ENCODE measurements at regions not wholly inside any gene's neighbourhood (a gene's known extent, or its start where the extent isn't known, plus 50 kb on each side); places are given as distances from the start of the nearest gene placed in this dataset.

DNA sequence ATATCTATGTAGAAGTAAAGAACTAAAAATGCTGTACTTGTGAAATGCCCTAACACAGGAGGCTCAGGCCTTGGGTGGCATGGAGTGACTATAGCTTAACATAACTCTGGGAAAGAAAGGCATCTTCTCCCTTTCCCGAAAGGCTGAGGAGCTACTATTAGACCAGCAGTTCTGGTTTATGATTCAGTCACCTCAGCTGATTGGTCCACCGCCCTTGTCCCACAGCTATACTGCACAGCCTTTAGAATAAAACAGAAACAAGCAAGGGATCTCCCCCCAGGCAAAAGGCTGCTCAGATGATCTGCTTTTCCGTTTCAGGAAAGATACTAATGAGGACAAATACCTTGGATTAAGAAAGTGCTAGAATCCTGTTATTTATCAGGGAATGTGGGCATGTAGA lies 171.3 kb downstream of the SNCA start:
- no peaks in the 10 kb centered on the region for H3K27me3 ChIP-seq (ENCODE audit: control insufficient read depth, insufficient read depth, low read length)
- no peak overlapping the region for H3K9ac ChIP-seq (ENCODE audit: low read length)
- no peaks in the 10 kb centered on the region for H3K4me1 ChIP-seq (ENCODE audit: control insufficient read depth, insufficient read depth, low read length)
- no peak overlapping the region for H3K4me3 ChIP-seq (ENCODE audit: low read length)
- H3K36me3 ChIP-seq (ENCODE audit: control insufficient read depth, insufficient read depth, low read length) = no peaks in the 10 kb centered on the region
- H3K27ac ChIP-seq (ENCODE audit: low read depth, low read length) = no peak overlapping the region

- Histone ChIP-seq H3K4me3 (ENCODE audit: low read length) (no peak overlapping the region), H3K27me3 (ENCODE audit: control insufficient read depth, insufficient read depth, low read length) (no peaks in the 10 kb centered on the region), H3K9ac (ENCODE audit: low read length) (no peak overlapping the region), H3K36me3 (ENCODE audit: control insufficient read depth, insufficient read depth, low read length) (no peaks in the 10 kb centered on the region), H3K27ac (ENCODE audit: low read depth, low read length) (no peak overlapping the region), H3K4me1 (ENCODE audit: control insufficient read depth, insufficient read depth, low read length) (no peaks in the 10 kb centered on the region)
These were observed 172.4 kb downstream of the SNCA start for GRCh38 chr4:89664521-89664920.

DNA sequence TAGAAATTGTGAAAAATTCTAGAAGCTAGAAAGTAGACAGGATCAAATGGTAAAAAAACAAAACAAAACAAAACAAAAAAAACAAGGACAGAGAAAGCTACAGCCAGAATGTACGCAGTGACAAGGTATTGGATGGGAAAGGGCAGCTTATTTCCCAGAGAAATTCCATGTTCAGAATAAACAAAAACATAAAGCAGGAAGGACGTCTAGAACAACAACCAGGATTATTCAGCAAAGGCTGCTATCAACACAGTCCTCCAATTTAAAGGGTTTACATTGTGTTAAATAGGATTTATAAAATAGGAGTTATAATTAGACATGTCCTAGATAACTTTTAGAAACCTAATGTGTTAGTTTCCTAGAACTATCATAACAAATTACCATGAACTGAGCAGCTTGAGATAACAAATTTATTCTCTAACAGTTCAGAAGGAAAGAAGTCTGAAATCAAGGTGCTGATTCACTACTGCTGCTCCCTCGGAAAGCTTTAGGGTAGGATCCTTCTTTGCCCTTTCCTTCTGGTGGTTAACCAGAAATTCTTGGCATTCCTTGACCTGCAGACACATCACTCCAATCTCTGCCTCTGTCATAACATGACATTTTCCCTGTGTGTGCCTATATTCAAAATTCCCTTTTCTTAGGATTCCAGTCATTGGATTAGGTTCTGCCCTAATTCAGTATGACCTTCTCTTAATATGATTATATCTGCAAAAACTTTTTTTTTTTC lies 175.6 kb downstream of the SNCA start:
- H3K4me1 ChIP-seq (ENCODE audit: control insufficient read depth, insufficient read depth, low read length) = no peaks in the 10 kb centered on the region
- no peak overlapping the region for H3K27ac ChIP-seq (ENCODE audit: low read depth, low read length)
- H3K4me3 ChIP-seq (ENCODE audit: low read length) = no peak overlapping the region

DNA sequence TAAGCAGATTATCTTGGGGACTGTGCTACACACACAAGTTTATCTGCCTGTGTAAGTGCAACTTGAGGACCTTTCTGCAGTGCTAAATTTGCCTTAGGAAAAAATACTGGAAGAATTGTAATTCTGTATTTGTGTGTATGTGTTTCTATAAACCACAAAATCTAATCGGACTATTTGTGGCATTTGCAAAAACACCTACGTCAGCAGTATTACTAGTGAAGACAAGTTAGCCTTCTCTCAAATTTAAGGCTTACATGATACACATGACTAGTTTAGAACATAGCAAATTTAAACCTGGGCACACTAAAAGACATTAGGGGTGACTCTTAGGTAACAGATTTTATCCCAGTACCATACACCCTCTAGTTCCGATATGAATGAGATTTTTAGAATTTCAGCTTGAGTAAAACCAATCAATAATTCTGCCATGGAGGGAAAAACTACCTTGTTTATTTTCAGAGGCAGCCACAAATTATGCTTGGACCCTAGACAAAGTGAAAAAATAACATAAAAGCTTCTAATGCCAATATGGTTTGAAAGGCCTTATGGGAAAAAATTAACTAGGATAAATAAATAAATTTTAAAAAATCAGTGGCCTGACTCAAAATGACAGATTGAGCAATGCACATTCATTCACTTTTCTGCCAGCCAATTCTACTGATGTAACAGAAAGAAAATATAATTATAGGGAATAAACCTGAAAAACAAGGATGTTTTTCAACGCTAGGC lies 176.4 kb downstream of the SNCA start:
- Histone ChIP-seq H3K4me1 (ENCODE audit: control insufficient read depth, insufficient read depth, low read length) (no peaks in the 10 kb centered on the region), H3K27me3 (ENCODE audit: control insufficient read depth, insufficient read depth, low read length) (no peaks in the 10 kb centered on the region), H3K36me3 (ENCODE audit: control insufficient read depth, insufficient read depth, low read length) (no peaks in the 10 kb centered on the region), H3K27ac (ENCODE audit: low read depth, low read length) (no peak overlapping the region), H3K4me3 (ENCODE audit: low read length) (no peak overlapping the region), H3K9ac (ENCODE audit: low read length) (no peak overlapping the region)

More for the DNA sequence above, 175.6 kb downstream of the SNCA start:
- Histone ChIP-seq H3K36me3 (ENCODE audit: control insufficient read depth, insufficient read depth, low read length) (no peaks in the 10 kb centered on the region), H3K27me3 (ENCODE audit: control insufficient read depth, insufficient read depth, low read length) (no peaks in the 10 kb centered on the region), H3K9ac (ENCODE audit: low read length) (no peak overlapping the region)

DNA sequence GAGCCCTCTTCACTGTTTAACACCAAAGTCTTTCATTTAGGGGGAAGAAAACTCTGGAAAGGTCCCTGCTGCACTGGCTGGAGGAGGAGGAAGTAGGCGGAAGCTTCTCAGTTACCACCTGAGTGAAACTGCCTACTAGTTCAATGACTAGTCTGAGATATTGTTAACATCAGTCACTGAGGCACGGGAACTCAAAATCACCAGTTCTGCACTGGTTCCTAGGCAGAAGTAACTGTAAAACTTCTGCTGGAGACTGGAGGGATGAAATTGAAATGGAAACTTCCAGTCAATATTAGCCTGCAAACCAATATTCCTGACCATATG lies 178.3 kb downstream of the SNCA start:
- no peaks in the 10 kb centered on the region for H3K4me1 ChIP-seq (ENCODE audit: control insufficient read depth, insufficient read depth, low read length)
- no peak overlapping the region for H3K4me3 ChIP-seq (ENCODE audit: low read length)
- H3K9ac ChIP-seq (ENCODE audit: low read length) = no peak overlapping the region
- H3K27ac ChIP-seq (ENCODE audit: low read depth, low read length) = no peak overlapping the region
- H3K36me3 ChIP-seq (ENCODE audit: control insufficient read depth, insufficient read depth, low read length) = no peaks in the 10 kb centered on the region
- H3K27me3 ChIP-seq (ENCODE audit: control insufficient read depth, insufficient read depth, low read length) = no peaks in the 10 kb centered on the region

DNA sequence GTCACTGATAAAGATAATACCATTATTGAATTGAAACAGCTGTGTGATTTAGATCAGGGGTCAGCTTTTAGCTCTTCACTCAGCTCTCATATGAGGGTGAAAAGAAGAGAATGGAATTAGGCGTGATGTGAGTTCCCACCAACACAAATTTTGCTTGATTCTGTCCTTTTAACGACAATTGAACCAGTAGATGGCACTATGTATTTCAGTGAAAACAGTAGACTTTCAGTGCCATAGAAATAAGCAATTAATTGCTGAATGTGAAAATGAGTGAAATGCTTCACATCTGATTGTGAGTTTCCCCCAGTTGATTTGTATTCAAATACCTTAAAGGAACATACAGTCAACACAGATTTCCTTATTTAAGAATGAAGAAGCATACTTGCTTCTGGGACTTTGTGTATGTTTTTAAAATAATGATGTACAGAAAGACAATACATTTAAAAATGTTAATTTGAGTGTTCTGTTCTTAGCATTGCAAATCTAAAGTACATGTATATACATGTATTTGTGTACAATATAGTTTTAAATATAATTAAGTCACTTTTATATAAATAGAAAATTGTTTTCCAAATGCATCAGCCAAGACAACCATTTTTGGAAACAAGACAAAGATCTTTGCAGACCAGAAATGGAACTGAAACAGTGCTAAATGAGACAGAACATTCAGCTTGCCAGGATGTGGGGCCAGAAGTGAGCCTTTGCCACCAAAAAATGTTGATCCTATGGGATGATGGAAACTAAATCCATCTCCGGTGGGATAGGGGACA lies 178.8 kb downstream of the SNCA start:
- H3K4me1 ChIP-seq (ENCODE audit: control insufficient read depth, insufficient read depth, low read length) = no peaks in the 10 kb centered on the region
- no peaks in the 10 kb centered on the region for H3K27me3 ChIP-seq (ENCODE audit: control insufficient read depth, insufficient read depth, low read length)
- no peaks in the 10 kb centered on the region for H3K36me3 ChIP-seq (ENCODE audit: control insufficient read depth, insufficient read depth, low read length)
- no peak overlapping the region for H3K27ac ChIP-seq (ENCODE audit: low read depth, low read length)
- no peak overlapping the region for H3K4me3 ChIP-seq (ENCODE audit: low read length)
- H3K9ac ChIP-seq (ENCODE audit: low read length) = no peak overlapping the region

GRCh38 chr4:89653012-89653411 lies 183.9 kb downstream of the SNCA start:
- no peak overlapping the region for H3K9ac ChIP-seq (ENCODE audit: low read length)
- H3K4me3 ChIP-seq (ENCODE audit: low read length) = no peak overlapping the region
- H3K36me3 ChIP-seq (ENCODE audit: control insufficient read depth, insufficient read depth, low read length) = no peaks in the 10 kb centered on the region
- no peaks in the 10 kb centered on the region for H3K4me1 ChIP-seq (ENCODE audit: control insufficient read depth, insufficient read depth, low read length)
- no peaks in the 10 kb centered on the region for H3K27me3 ChIP-seq (ENCODE audit: control insufficient read depth, insufficient read depth, low read length)
- no peak overlapping the region for H3K27ac ChIP-seq (ENCODE audit: low read depth, low read length)

- Histone ChIP-seq H3K27ac (ENCODE audit: low read depth, low read length) (no peak overlapping the region), H3K36me3 (ENCODE audit: control insufficient read depth, insufficient read depth, low read length) (no peaks in the 10 kb centered on the region), H3K4me3 (ENCODE audit: low read length) (no peak overlapping the region), H3K9ac (ENCODE audit: low read length) (no peak overlapping the region), H3K4me1 (ENCODE audit: control insufficient read depth, insufficient read depth, low read length) (no peaks in the 10 kb centered on the region), H3K27me3 (ENCODE audit: control insufficient read depth, insufficient read depth, low read length) (no peaks in the 10 kb centered on the region)
These were observed 191.5 kb downstream of the SNCA start for GRCh38 chr4:89645482-89645881.

DNA sequence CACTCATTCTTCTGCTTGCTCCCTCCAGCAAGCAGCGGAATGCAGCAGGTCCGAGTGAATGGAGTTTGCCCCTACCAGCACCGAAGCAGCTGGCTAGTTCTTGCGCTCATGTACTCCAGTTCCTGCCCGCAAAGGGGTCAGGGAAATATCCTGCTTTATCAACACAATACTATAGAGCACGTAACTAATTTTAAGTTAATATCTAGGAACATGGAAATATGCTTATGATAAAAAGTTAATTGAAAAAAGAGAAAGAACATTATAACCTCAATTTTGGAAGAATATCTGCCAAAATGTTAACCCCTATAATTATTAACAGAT lies 195.6 kb downstream of the SNCA start:
- Histone ChIP-seq H3K4me3 (ENCODE audit: low read length) (no peak overlapping the region), H3K4me1 (ENCODE audit: control insufficient read depth, insufficient read depth, low read length) (no peaks in the 10 kb centered on the region), H3K27me3 (ENCODE audit: control insufficient read depth, insufficient read depth, low read length) (no peaks in the 10 kb centered on the region), H3K36me3 (ENCODE audit: control insufficient read depth, insufficient read depth, low read length) (no peaks in the 10 kb centered on the region), H3K9ac (ENCODE audit: low read length) (no peak overlapping the region), H3K27ac (ENCODE audit: low read depth, low read length) (no peak overlapping the region)

DNA sequence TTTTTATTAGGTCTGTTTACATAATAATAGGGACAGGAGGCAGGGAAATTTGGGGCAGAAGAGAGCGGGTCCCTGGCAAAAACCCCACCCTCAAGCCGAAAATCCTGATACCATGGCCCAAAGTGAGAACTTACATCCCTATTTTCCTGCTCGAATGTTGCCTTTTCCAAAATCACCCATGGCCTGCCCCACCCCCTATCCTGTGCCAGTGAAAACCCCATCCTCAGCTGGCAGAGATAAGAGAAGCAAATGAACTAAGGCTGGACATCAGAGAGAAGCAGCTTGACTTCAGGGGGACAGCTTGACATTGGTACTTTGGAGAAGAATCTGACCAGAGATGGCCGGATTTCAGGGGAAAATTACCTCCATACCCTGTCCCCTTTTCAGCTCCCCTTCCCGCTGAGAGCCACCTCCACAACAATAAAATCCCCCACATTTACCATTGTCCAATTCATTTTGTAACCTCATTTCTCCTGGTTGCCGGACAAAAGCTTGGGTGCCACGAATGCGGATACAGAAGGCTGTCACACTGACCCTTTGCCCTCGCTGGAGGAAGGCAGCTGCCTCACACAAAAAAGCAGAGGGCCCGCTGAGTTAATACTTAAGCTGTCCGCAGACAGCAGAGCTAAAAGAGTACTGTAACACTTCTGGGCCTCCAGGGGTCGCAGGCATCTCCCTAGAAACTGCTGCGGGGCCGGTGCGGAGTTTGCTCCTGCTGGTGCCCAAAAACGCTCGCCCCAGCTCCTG lies 196.2 kb downstream of the SNCA start:
- no peaks in the 10 kb centered on the region for H3K36me3 ChIP-seq (ENCODE audit: control insufficient read depth, insufficient read depth, low read length)
- H3K27ac ChIP-seq (ENCODE audit: low read depth, low read length) = no peak overlapping the region
- no peaks in the 10 kb centered on the region for H3K4me1 ChIP-seq (ENCODE audit: control insufficient read depth, insufficient read depth, low read length)
- H3K4me3 ChIP-seq (ENCODE audit: low read length) = no peak overlapping the region
- no peaks in the 10 kb centered on the region for H3K27me3 ChIP-seq (ENCODE audit: control insufficient read depth, insufficient read depth, low read length)
- H3K9ac ChIP-seq (ENCODE audit: low read length) = no peak overlapping the region

DNA sequence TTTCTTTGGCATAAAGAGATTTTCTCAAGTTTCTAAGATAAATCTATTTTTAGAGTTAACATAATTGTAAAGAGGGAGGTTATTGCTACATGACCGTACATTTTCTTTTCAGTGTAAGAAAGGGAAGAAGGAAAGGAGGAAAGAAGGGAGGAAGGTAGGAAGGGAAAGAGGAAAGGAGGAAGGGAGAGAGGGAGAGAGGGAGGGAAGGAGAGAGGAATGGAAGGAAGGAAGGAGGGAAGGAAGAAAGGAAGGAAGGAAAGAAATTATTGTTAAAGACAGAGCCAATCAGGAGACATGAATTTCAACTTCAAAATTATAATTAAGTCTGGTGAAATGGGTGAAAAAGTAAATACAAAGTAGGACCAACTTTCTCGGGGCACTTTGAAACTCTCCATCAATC lies 197.6 kb downstream of the SNCA start:
- H3K27ac ChIP-seq (ENCODE audit: low read depth, low read length) = no peak overlapping the region
- H3K4me1 ChIP-seq (ENCODE audit: control insufficient read depth, insufficient read depth, low read length) = no peaks in the 10 kb centered on the region
- no peak overlapping the region for H3K4me3 ChIP-seq (ENCODE audit: low read length)
- no peaks in the 10 kb centered on the region for H3K27me3 ChIP-seq (ENCODE audit: control insufficient read depth, insufficient read depth, low read length)
- no peak overlapping the region for H3K9ac ChIP-seq (ENCODE audit: low read length)
- H3K36me3 ChIP-seq (ENCODE audit: control insufficient read depth, insufficient read depth, low read length) = no peaks in the 10 kb centered on the region

DNA sequence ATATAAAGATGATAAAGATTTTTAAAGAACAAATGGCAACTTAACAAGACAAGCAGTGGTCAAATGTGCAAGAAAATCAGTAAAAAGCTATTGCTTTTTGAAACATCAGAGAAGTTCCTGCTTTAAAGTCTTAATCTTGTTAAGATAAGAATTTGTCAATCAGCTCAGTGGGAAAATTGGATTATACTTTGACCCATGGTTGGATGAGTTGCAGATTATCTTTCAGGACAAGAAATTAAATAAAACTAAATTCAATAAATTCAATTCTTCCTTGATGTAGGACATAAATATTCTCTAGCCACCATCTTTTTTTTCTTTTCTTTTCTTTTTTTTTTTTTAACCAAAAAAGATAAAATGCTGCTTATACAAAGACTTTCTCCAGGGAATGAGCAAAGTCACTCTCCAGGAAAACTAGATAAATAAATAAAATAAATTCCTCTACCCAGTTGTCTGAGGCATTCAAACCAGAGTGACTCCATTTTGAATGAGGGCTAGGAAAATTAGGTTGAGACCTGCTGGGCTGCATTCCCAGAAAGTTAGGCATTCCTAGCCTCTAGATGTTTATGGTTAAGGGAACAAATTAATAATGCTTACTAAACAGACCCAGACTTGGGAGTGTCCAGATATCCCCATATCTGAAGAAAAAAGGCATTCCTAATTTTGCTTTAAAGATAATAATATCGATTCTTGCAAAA lies 211.2 kb downstream of the SNCA start:
- no peak overlapping the region for H3K4me3 ChIP-seq (ENCODE audit: low read length)
- H3K27ac ChIP-seq (ENCODE audit: low read depth, low read length) = no peak overlapping the region
- no peaks in the 10 kb centered on the region for H3K27me3 ChIP-seq (ENCODE audit: control insufficient read depth, insufficient read depth, low read length)
- H3K36me3 ChIP-seq (ENCODE audit: control insufficient read depth, insufficient read depth, low read length) = no peaks in the 10 kb centered on the region
- no peak overlapping the region for H3K9ac ChIP-seq (ENCODE audit: low read length)
- no peaks in the 10 kb centered on the region for H3K4me1 ChIP-seq (ENCODE audit: control insufficient read depth, insufficient read depth, low read length)

All from rectal smooth muscle tissue (tissue), 1 donor.